WERI-Rb-1 (cell line): ENCODE measurements at regions not wholly inside any gene's neighbourhood (a gene's known extent, or its start where the extent isn't known, plus 50 kb on each side); places are given as distances from the start of the nearest gene placed in this dataset.
"Not testable (repeated sequence)": the region's sequence is repeated elsewhere in the genome, so short reads cannot be mapped to it uniquely, and the experiment has no call there.

Experiments used
- DNase-seq: peaks from one replicate; pipeline ENCODE4 v3.0.0-alpha.2; 2020
- H3K27ac ChIP-seq: fragments of 250-450 bp; sonication (Bioruptor Pico); 2 replicates; pipeline ENCODE4 v1.5.1; 2020; ENCODE audit warnings: mild to moderate bottlenecking, moderate library complexity
- H3K27me3 ChIP-seq: fragments of 250-450 bp; sonication (Bioruptor Pico); 2 replicates; pipeline ENCODE4 v1.5.1; 2021; ENCODE audit warnings: mild to moderate bottlenecking, low read depth, moderate library complexity; ENCODE audit not compliant: insufficient read depth, severe bottlenecking
- H3K36me3 ChIP-seq: fragments of 250-450 bp; sonication (Bioruptor Pico); 2 replicates; pipeline ENCODE4 v1.5.1; 2020; ENCODE audit warnings: mild to moderate bottlenecking, moderate library complexity
- H3K4me3 ChIP-seq: 2 replicates; pipeline ENCODE4 v1.5.1; 2011; ENCODE audit warnings: low read depth, mild to moderate bottlenecking, control low read depth, low read length
- H3K9me3 ChIP-seq: fragments of 250-450 bp; sonication (Bioruptor Pico); 2 replicates; pipeline ENCODE4 v1.5.1; 2021; ENCODE audit warnings: mild to moderate bottlenecking, moderate library complexity; ENCODE audit not compliant: severe bottlenecking
- CTCF ChIP-seq: IDR thresholded peaks from 2 replicates; pipeline ENCODE4 v1.5.1; 2011; ENCODE audit warnings: low read depth, mild to moderate bottlenecking, control low read depth, inconsistent platforms, low read length

- not testable (repeated sequence) for H3K27ac ChIP-seq, H3K27me3 ChIP-seq, H3K4me3 ChIP-seq, DNase-seq, H3K9me3 ChIP-seq, H3K36me3 ChIP-seq
Measured at GRCh38 chr2:89224803-89225202, 533.3 kb downstream of the RPIA start.

GRCh38 chr2:89229979-89230378 lies 538.5 kb downstream of the RPIA start:
- H3K4me3 ChIP-seq, H3K27me3 ChIP-seq, H3K9me3 ChIP-seq, H3K36me3 ChIP-seq, DNase-seq, H3K27ac ChIP-seq: not testable (repeated sequence)

- not testable (repeated sequence) for H3K27me3 ChIP-seq, H3K27ac ChIP-seq, H3K4me3 ChIP-seq, H3K9me3 ChIP-seq, DNase-seq, H3K36me3 ChIP-seq
Measured at GRCh38 chr2:89231241-89231640, 539.8 kb downstream of the RPIA start.

GRCh38 chr2:89233931-89234330 lies 542.5 kb downstream of the RPIA start:
- H3K36me3 ChIP-seq, H3K27ac ChIP-seq, H3K4me3 ChIP-seq, DNase-seq, H3K9me3 ChIP-seq, H3K27me3 ChIP-seq: not testable (repeated sequence)

- not testable (repeated sequence) for H3K9me3 ChIP-seq, H3K27ac ChIP-seq, H3K4me3 ChIP-seq, H3K27me3 ChIP-seq, H3K36me3 ChIP-seq, DNase-seq
Measured at GRCh38 chr2:89234818-89235466, 543.5 kb downstream of the RPIA start.

- not testable (repeated sequence) for DNase-seq, H3K27ac ChIP-seq, H3K4me3 ChIP-seq, H3K27me3 ChIP-seq, H3K9me3 ChIP-seq, H3K36me3 ChIP-seq
Measured at GRCh38 chr2:89236832-89237450, 545.5 kb downstream of the RPIA start.

GRCh38 chr2:89237783-89238182 lies 546.3 kb downstream of the RPIA start:
- DNase-seq, H3K9me3 ChIP-seq, H3K36me3 ChIP-seq, H3K4me3 ChIP-seq, H3K27ac ChIP-seq, H3K27me3 ChIP-seq: not testable (repeated sequence)

GRCh38 chr2:89243114-89243700 lies 551.7 kb downstream of the RPIA start:
- not testable (repeated sequence) for H3K36me3 ChIP-seq, H3K27me3 ChIP-seq, H3K9me3 ChIP-seq, H3K4me3 ChIP-seq, H3K27ac ChIP-seq
- peak; percentile 44 for TF ChIP-seq CTCF
- peak; percentile 6 for DNase-seq

GRCh38 chr2:89244407-89244806 lies 552.9 kb downstream of the RPIA start:
- not testable (repeated sequence) for H3K9me3 ChIP-seq, H3K4me3 ChIP-seq, DNase-seq, H3K27ac ChIP-seq, H3K36me3 ChIP-seq, H3K27me3 ChIP-seq

GRCh38 chr2:89245478-89245877 lies 554.0 kb downstream of the RPIA start:
- not testable (repeated sequence) for H3K4me3 ChIP-seq, DNase-seq, H3K27ac ChIP-seq, H3K27me3 ChIP-seq, H3K9me3 ChIP-seq, H3K36me3 ChIP-seq

- H3K4me3 ChIP-seq, DNase-seq, H3K9me3 ChIP-seq, H3K27me3 ChIP-seq, H3K36me3 ChIP-seq, H3K27ac ChIP-seq: not testable (repeated sequence)
Measured at GRCh38 chr2:89246027-89246426, 554.6 kb downstream of the RPIA start.

GRCh38 chr2:89246620-89247019 lies 555.1 kb downstream of the RPIA start:
- H3K27ac ChIP-seq, H3K27me3 ChIP-seq, H3K36me3 ChIP-seq, H3K4me3 ChIP-seq, H3K9me3 ChIP-seq, DNase-seq: not testable (repeated sequence)

- H3K27ac ChIP-seq, H3K27me3 ChIP-seq, DNase-seq, H3K4me3 ChIP-seq, H3K9me3 ChIP-seq, H3K36me3 ChIP-seq: not testable (repeated sequence)
Measured at GRCh38 chr2:89255013-89255412, 563.5 kb downstream of the RPIA start.

- H3K36me3 ChIP-seq, H3K27me3 ChIP-seq, H3K4me3 ChIP-seq, H3K27ac ChIP-seq, H3K9me3 ChIP-seq, DNase-seq: not testable (repeated sequence)
Measured at GRCh38 chr2:89273443-89273842, 582.0 kb downstream of the RPIA start.
